ENCODE measurements at regions not wholly inside any gene's neighbourhood (a gene's known extent, or its start where the extent isn't known, plus 50 kb on each side); places are given as distances from the start of the nearest gene placed in this dataset.

- Histone ChIP-seq H3K36me3 (no peaks in the 10 kb centered on the region), H3K27ac (no peak overlapping the region), H3K4me3 (no peak overlapping the region), H3K4me1 (no peaks in the 10 kb centered on the region), H3K9me3 (no peaks in the 10 kb centered on the region), H3K27me3 (ENCODE audit: low read depth) (no peaks in the 10 kb centered on the region)
- DNase-seq (no peak), ATAC-seq (no peak)
- intact Hi-C loops (cut with DNase I): no loop called here
- TF ChIP-seq CTCF (IDR thresholded peaks at IDR 0.05): no peak
Measured at GRCh38 chr4:81903212-81903611, 431.5 kb upstream of the RASGEF1B start.

GRCh38 chr4:81898862-81899504 is 427.3 kb upstream of the RASGEF1B start:
- Histone ChIP-seq H3K27ac (no peak overlapping the region), H3K4me1 (no peaks in the 10 kb centered on the region), H3K36me3 (no peaks in the 10 kb centered on the region), H3K9me3 (no peaks in the 10 kb centered on the region), H3K27me3 (ENCODE audit: low read depth) (no peaks in the 10 kb centered on the region), H3K4me3 (no peak overlapping the region)
- TF ChIP-seq CTCF (IDR thresholded peaks at IDR 0.05): no peak
- intact Hi-C loops (cut with DNase I): no loop called here
- DNase-seq: no peak
- no peak for ATAC-seq

GRCh38 chr4:81896936-81897335 is 425.2 kb upstream of the RASGEF1B start:
- no peak for TF ChIP-seq CTCF (IDR thresholded peaks at IDR 0.05)
- no peak overlapping the region for H3K4me3 ChIP-seq
- ATAC-seq (no peak), DNase-seq (no peak)
- no peaks in the 10 kb centered on the region for H3K36me3 ChIP-seq
- no peak overlapping the region for H3K27ac ChIP-seq
- H3K27me3 ChIP-seq (ENCODE audit: low read depth): no peaks in the 10 kb centered on the region
- H3K4me1 ChIP-seq: no peaks in the 10 kb centered on the region
- intact Hi-C loops (cut with DNase I): no loop called here
- no peaks in the 10 kb centered on the region for H3K9me3 ChIP-seq

GRCh38 chr4:81891005-81891996 is 419.6 kb upstream of the RASGEF1B start:
- H3K9me3 ChIP-seq: no peaks in the 10 kb centered on the region
- H3K27ac ChIP-seq: no peak overlapping the region
- no peak overlapping the region for H3K4me3 ChIP-seq
- no peak for TF ChIP-seq CTCF (IDR thresholded peaks at IDR 0.05)
- no peaks in the 10 kb centered on the region for H3K4me1 ChIP-seq
- H3K27me3 ChIP-seq (ENCODE audit: low read depth): no peaks in the 10 kb centered on the region
- intact Hi-C loops (cut with DNase I): no loop called here
- H3K36me3 ChIP-seq: no peaks in the 10 kb centered on the region
- DNase-seq (no peak), ATAC-seq (no peak)

GRCh38 chr4:81884986-81885385 is 413.3 kb upstream of the RASGEF1B start:
- intact Hi-C loops (cut with DNase I): no loop called here
- ATAC-seq (peak in 1 of 2 donors; percentile 67), DNase-seq (no peak)
- Histone ChIP-seq H3K9me3 (no peaks in the 10 kb centered on the region), H3K27me3 (ENCODE audit: low read depth) (no peaks in the 10 kb centered on the region), H3K36me3 (no peaks in the 10 kb centered on the region), H3K4me3 (no peak overlapping the region), H3K27ac (no peak overlapping the region), H3K4me1 (no peaks in the 10 kb centered on the region)
- TF ChIP-seq CTCF (IDR thresholded peaks at IDR 0.05): no peak
